Right lobe of liver (tissue), 4 donors: ENCODE measurements at regions not wholly inside any gene's neighbourhood (a gene's known extent, or its start where the extent isn't known, plus 50 kb on each side); places are given as distances from the start of the nearest gene placed in this dataset.
"Not testable (repeated sequence)": the region's sequence is repeated elsewhere in the genome, so short reads cannot be mapped to it uniquely, and the experiment has no call there.

Experiments used
- CTCF ChIP-seq, 4 donors: fragments of 200-600 bp in 3 of 4; fragments of 450-650 bp in 1 of 4; IDR thresholded peaks; one replicate each; pipeline versions ENCODE4 v1.5.1 to v1.8.0; 2016 to 2022; ENCODE audit warnings: antibody characterized with exemption in 4 of 4, mild to moderate bottlenecking in 2 of 4
- POLR2A ChIP-seq: fragments of 450-650 bp; IDR thresholded peaks from one replicate; pipeline ENCODE4 v1.6.1; 2017; ENCODE audit warnings: antibody characterized with exemption, mild to moderate bottlenecking
- donor health status: DM: no; HTN: no; CAD: no.
- donor health status: DM: no; HTN: no; CAD: no.
- donor health status: DM: no; HTN: yes; CAD: no.

- TF ChIP-seq CTCF (IDR thresholded peaks at IDR 0.05); POLR2A: not testable (repeated sequence)
Observed at GRCh38 chr7:91627324-91627723, 253.2 kb downstream of the MTERF1 start.
